Right kidney (tissue), 1 donor: ENCODE measurements at regions not wholly inside any gene's neighbourhood (a gene's known extent, or its start where the extent isn't known, plus 50 kb on each side); places are given as distances from the start of the nearest gene placed in this dataset.
A peak's percentile ranks its signal among the peaks of the same experiment; 100 is the strongest.
"Not testable (repeated sequence)": the region's sequence is repeated elsewhere in the genome, so short reads cannot be mapped to it uniquely, and the experiment has no call there.

Experiments
- DNase-seq: peaks from one replicate; pipeline ENCODE4 v3.0.0-alpha.2; 2016

DNA sequence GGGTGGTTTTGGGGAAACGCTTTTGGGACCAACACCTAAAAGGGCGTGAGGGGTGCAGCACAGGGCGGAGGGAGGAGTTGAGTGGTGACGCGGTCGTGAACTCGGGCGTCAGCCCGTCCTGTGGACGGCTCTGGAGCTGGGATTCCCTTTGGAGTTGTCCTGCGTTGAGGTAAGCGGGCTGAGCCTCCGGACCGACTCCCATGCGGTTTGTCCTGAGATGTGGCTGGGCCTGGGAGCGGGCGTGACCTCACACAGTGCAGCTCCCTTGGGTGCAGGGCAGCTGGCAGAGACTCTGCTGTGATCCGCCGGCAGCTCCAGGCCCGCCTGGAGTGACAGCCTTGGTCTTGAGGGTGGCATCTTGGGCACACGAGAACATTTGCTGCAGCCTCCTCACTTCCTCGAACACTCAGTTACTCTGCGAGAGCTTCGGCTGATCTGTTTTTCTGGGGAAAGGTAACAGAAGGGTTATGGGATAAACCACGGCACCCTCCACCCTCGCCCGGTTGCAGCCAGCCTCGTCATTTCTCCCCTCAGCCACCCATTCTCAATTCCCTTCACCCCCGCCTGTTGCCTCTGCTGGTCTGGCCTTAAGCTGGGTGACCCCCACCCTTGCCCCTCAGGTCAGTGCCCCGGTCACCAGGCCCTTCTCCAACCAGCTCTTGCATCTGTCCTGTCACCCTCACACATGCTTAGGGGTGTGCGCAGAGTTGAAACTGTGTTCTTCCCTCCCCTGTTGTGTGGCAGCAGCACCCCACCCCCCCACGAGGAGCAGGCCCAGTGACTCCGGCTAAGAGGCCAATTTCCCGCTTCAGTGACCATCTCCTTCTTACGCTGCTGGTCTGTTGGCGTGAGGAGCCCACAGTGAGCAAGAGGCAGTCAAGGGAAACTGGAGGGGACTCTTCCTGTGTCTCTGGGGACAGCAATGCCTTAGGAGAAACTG is 94.2 kb upstream of the COL5A1 start:
- no peak for DNase-seq

DNA sequence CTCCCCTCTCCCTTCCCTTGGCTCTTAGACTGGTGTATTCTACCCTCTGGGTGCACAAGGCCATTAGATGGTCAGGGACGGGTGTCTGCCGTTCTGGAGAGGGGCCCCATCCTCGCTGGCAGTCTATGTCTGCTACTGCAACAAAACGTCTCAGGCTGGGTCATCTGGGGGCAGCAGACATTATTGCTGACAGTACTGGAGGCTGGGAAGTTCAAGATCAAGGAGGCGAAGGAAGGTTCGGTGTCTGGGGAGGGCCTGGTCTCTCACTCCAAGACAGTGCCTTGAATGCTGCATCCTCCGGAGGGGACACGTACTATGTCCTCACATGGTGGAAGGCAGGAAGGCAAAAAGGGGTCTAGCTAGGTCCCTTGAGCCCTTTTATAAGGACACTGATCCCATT is 93.4 kb upstream of the COL5A1 start:
- DNase-seq = no peak

DNA sequence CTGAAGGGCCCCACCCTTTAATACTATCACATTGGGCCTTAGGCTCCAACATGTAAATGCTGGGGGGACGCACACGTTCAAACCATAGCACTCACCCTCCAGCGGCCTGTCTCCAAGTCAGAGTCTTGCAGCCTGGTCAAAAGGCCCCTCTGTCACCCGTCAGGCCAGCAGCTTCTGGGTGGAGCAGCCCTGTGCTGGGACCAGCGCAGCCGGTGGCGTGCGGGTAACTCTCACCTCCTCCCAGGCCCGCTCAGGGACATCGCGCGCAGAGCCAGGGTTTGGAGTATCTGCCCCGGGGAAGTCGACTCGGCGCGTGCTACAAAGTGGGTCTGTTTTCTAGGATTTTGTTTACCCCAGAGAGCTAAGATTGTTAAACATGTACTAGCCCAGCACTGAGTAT is 93.0 kb upstream of the COL5A1 start:
- DNase-seq = no peak

DNA sequence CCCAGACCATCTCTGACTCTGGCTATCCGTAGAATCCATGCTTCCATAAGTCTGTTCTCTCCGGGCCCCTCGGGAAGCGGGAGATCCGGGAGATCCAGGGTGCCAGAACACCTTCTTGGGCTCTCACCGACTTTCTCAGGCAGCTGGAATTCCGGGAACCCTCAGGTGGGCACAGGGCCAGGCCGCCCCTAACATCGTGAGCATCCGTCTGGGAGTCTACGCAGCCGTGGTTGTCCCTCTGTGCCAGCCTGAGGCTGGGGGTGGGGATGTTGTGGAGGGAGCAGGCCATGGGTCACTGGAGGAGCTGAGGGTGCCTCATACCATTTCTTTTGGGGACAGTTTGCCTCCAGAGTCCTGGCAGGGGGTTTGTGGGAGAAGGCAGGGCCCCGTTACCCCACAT is 92.3 kb upstream of the COL5A1 start:
- DNase-seq = no peak

DNA sequence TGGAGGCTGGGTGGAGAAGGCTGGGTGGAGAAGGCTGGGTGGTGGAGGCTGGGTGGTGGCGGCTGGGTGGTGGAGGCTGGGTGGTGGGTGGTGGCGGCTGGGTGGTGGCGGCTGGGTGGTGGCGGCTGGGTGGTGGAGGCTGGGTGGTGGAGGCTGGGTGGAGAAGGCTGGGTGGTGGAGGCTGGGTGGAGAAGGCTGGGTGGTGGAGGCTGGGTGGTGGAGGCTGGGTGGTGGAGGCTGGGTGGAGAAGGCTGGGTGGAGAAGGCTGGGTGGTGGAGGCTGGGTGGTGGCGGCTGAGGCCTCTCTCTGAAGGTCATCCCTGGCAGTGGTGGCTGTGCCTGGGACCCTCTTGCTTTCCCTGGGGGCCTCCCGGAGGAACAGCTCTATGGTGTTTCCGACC is 91.5 kb upstream of the COL5A1 start:
- not testable (repeated sequence) for DNase-seq

DNA sequence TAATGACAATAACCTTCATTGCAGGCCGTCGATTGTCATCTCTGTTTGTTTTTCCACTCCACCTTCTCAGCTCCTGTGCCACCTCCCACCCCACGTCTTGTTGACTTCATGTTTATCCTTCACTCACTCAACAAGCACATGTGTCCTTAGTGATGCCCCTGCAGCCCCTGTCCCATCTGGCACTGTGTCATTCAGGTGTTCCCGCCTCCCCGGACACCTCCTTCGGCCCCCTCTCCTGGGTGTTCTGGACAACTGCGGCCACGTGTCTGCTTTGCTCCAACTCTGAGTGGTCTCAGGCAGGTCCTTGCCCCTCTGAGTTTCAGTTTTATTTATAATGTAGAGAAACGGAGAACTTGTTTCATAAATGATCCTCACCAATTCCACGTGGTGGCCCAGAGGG is 91.0 kb upstream of the COL5A1 start:
- no peak for DNase-seq

DNA sequence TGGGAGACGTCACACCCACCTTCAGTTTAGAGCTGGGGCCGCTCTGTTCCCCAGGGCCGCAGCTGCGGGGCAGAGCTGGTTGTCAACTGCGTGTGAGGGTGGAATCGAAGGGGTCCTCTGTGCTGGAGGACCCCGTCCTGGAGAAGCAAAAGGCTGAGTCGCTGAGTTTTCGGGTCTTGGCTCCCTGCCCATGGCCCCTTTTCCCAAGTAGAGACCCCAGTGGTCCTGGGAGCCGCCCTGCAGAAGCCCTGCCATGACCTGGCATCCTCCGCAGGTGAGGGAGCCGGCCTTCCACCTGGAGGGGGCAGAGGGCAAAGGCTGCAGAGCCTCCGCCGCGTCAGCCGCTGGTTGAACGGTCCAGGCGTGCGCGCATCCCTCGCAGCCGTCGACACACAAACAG is 90.4 kb upstream of the COL5A1 start:
- no peak for DNase-seq

DNA sequence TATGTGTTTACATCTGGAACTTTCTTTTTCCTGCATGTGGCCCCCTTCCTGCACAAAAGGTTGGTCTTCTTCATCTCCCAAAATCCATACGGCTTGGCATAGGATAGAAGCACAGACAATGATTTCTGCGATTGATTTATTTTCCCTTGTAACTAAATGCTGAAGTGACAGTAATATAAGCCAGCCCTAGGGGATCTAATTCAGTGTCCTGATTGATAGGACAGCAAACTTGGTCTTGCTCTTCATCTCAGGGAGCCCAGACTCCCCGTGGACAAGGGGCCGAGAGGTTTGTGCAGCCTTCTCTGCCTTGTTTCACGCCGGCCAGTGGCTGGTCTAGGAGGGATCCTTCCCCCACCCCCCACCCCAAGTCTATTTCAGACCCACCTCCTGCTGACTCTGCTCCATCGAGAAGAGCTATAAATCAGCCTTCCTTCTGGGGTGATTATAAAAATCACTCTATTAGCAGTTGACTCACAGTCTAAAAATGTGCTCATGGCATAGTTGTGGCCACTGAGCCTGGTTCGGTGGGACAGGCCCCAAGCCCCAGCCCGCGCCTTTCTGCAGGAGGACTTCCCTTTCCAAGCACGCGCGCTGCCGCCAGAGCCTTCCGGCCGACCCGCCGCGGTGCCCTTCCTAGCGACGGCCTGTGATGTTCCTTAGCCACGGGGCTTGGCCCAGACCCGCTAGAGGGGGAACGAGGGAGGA is 89.8 kb upstream of the COL5A1 start:
- DNase-seq = peak; percentile 54

DNA sequence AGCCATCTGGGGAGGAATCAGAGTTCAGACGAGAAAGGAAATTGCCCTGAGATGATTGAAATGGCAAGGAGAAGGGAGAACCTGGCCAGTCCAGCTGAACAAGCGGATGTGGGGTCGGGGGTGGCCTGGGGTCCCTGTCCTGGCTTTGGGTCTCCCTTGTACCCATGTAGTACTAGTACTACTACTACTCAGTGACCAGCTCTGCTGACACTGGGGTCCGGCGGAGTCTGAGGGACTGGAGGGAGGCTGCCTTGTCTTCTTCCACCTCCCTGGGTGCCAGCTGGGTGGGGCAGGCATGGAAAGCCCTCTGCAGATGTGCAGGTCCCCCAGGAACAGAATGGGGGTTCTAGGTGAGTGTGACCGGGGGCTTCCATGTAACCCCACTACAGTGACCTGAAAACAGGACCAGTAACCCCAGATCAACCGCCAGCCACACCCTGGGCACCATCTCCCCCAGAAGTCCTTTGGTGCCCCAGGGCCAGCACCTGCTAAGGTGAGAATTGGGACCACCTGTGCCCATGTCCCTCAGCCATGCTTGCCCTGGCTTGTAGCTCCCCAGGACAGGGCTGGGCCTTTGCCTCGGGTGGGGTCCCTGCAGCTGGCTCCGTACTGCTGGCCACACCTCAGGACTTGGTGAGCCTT is 89.1 kb upstream of the COL5A1 start:
- no peak for DNase-seq

DNA sequence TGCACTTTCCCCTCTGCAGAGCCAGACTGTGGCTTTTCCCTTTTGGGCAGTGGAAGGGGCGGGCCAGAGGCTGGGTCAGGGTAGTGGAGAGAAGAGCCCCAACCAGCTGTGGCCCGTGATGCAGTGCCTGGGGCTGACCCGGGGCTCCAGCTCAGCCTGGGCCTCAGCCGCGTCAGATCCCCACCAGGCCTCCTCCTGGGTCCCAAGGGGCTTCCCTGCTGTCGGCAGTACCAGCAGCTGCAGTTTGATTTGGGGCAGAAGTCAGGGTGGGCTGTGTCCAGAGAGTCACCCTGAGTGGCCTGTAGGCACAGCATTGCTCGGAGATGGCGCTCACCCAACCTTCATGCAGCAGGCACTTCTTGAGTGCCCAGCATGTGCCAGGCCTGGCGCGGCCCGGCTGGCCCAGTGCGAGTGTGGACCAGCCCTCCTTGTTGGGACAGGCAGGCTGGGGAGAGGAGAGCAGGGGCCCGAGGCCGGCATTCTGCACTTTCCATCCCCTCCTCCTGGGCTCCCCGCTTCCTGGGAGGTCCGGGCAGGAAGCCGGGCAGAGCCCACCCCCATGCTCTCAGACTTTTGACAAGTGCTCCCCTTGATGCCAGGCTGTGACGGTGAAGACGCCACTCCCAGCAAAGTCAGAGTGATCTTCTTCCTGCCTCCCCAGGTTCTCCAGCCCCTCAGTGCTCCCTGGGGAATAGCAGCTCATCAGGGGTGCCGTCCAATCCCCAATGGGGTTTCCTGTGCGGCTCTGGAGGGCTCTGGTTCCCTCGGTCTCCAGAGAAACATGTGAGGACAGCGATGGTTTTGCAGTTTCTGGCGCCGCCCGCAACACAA is 88.3 kb upstream of the COL5A1 start:
- no peak for DNase-seq

DNA sequence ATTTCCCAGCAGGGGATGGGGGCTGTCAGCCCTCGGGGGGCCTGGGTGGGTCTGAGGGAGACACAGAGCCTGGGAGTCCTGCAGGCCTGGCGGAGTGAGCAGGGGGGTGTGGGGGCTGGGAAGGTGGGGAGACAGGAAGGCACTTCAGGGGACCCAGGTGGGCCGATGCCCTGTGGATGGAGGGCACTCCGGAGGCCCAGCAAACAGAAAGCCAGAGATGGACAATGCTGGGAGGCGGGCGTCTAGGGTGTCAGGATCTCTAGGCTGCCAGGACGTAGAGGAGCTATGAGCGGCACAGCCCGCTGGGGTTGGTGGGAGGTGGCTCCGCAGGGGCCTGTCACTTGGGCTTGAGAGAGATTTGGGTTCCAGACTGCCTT is 87.6 kb upstream of the COL5A1 start:
- no peak for DNase-seq

DNA sequence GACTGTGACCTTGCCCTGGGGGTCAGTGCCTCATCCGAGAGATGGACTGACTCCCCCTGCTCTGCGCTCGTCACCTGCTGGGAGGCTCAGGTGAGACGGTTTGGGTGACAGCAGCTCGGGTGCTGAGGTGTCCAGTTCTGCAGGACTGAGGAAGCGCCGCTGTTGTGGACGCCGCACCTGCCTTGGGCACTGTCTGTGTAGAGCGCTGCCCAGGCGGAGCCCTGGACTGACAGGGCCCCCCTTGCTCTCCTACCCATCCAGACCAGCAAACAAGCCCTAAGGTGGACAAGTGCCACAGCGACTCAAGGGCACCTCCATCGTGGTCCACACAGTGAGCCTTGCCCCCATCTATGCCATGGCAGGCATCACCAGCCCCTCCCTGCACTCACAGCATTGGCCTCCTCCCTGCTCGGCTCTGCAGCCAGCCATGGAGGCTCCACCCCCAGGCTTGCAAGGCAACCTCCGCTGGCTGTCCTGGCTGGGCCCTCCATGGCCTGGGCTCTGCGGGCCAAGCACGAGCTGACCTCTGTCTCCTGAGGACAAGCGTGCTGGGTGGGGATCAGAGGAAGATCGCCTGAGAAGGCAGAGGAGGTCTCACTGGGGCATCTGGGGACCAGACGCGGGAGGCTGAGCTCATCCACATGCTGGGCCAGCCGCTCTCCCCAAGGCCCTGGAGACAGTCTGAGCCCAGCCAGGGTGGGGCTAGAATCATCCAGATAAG is 87.1 kb upstream of the COL5A1 start:
- no peak for DNase-seq

DNA sequence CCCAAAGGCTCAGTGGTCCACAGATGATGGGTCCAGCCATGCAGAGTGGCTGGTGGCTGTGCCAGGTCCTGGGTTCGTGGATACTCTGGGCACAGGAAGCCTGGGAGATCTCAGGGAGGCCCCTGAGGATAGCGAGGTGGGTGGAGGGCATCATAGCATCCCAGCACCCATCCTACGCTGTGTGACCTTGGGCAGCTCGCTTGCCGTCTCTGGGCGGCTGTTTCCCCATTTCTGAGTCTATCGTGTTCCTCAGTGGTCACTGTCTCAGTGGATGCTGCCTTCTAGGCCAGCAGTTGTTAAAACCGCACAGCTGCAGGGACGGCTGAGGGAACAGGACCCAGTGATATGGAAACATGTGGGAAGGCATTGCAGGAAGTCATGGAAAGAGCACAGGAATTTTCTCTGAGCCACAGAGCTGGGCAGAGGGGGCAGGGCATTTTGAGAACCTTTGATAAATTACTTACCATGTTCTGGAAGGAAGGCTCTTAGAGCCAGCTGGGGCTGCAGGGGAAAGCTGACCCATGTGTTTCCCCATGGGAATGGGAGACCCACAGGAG is 86.4 kb upstream of the COL5A1 start:
- no peak for DNase-seq

DNA sequence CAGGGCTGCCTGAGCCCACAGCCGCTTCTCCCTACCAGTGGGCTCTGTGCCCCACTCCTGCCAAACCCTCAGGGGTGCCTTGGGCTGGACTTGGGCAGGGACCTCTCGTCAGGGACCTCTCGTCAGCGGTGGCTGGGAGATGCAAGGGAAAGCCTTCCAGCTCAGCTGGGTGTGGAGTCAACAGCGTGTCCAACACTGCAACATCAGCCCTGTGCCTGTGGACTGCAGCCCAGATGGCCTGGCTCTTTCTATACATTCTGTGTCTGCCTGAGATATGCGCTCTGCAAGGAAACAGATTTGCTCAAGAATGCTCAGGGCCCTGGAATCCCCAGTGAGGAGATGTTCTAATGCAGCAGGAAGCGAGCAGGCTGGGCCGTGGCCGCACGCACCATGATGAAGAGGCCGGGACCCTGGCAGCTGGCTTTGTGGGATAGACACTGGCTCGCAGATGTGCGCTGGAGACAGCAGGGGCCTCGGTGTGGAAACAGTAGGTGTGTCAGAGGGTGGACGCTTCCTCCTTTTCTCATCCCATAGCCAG is 85.0 kb upstream of the COL5A1 start:
- no peak for DNase-seq

DNA sequence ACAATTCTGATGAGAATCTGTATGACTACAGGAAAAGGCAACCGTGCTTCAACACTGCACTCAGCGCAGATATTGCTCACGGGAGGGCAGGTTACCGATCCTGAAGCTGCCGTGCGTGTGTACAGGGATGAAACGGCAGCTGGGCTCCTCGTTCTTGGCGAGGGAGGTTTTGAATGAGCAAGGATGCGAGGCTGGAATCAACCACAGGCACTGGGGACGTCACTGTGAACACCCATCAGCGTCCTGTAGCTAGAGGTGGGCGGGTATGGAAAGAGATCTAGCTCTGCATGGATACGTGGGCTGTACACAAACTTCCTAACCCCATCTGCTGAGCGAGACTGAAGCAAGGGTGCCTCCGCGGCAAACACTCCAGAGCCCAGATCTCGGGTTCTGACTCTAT is 84.3 kb upstream of the COL5A1 start:
- DNase-seq = no peak

DNA sequence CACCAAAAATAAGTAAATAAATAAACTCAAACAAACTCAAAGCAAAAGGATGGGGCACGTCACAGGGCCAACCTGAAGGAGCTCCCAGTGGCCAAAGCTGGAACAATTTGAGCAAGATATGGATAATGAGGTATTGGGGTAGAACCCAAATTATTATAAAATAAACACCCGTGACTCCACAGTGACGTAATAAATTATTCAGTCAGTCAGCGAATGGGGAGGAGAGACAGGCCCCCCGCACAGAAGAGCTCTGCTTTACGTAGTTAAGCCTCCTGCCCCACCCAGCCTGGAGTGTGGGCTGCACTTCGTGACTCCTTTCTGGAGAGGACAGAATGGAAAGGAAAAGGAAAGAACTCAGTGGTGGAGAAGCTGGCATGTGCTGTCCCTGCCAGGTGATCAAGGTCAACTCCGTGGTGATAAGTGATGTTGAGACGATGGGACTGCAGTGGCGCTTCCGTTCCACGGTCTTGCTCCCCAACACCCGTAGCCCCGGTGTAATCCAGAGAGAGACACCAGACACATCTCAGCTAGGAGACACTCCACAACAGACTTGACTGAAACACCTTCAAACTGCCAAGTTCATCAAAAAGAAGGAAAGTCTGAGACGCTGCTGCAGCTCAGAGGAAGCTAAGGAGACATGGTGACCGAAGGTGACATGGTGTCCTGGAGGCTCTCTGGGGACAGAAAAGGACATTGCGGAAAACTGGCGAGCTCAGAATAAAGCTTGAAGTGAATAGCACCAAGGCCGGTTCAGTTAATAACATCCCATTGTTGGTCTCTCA is 83.3 kb upstream of the COL5A1 start:
- DNase-seq = no peak

DNA sequence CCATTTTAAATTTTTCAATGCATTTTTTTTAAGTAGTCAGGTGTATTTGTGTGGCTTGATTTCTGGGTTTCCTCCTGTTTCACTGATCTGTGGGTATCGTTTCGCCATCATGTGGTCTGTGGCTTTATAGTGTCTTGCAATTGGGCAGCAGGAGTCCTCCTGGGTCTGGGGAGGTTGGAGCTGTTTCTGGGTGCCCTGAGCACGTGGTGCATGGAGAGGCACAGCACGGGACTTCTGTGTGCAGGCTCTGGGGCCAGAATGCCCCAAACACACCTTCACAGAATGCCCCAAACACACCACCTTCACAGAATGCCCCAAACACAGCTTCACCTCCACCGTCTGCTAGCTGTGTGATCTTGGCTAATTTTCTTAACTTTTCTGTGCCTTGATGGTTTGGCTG is 82.6 kb upstream of the COL5A1 start:
- DNase-seq = no peak

DNA sequence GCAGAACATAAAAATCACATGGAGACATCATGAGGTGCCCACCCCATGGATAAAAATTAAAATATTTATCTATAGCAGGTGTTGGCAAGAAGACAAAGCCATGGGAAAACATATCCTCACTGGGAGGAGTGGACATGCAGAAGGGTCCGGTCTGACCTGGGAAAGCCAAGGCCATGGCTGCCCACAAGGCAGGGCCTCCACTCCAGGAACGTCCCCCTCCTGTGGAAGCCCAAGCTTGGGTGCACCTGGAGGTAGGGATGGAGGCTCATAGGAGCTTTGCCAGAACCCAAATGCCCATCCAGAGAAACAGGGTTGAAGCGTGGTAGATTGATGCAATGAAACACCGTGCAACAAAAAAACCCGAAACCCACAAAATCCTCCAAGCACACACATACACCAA is 81.4 kb upstream of the COL5A1 start:
- DNase-seq = no peak

DNA sequence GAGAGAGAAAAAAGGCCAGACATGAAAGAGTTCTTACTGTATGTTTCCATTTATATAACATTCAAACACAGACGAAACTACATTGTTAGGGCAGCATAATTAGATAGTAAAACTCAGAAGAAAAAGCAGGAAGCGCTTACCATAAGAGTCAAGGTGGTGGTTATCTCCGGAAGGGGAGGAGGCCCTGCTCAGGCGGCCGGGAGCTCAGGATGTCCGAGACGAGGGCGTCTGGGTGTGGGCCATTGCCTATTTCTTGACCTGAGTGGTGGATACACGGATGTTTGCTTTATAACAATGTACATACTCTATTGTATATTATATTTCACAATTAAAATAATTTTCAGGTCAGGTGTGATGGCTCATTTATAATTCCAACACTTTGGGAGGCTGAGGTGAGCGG is 80.9 kb upstream of the COL5A1 start:
- DNase-seq = no peak

DNA sequence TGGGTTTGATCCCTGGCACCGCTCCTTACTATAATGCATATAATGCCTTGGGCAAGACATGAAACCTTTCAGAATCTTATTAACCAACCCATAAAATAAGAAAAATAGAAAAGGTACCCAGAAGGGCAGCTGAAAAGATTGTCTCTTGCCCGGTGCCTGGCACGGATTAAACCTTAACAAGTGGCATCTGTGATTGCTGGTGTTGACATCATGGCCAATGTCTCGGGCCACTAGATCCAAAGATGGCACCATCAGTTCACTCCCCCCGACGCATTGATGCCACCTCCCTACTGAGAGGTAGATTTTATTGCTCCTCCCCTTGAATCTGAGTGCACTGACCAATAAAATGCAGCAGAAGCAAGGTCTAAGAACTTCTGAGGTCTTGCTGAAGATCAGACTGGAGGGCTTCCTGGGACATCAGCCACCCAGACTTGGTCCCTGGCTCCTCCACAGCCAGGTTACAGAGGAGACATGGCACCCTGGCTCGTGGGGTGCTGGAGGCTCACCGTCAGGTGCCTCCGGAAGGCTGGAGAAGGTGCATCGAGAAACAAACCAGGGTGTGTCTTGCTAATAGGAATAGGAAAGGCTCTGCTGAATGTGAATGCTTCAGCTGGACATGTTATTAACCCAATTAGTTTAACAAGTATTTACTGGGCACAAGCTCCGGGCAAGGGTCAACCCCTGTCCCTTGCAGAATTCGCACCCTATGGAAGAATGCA is 80.0 kb upstream of the COL5A1 start:
- no peak for DNase-seq
